IPS-18c (cell line): ENCODE measurements at regions not wholly inside any gene's neighbourhood (a gene's known extent, or its start where the extent isn't known, plus 50 kb on each side); places are given as distances from the start of the nearest gene placed in this dataset.
"Not testable (repeated sequence)": the region's sequence is repeated elsewhere in the genome, so short reads cannot be mapped to it uniquely, and the experiment has no call there.

ENCODE experiments used
- H3K4me3 ChIP-seq: 2 replicates; pipeline ENCODE4 v1.7.0; 2013; ENCODE audit warnings: low read depth, mild to moderate bottlenecking, low read length, moderate library complexity; ENCODE audit not compliant: insufficient read depth
- H3K9me3 ChIP-seq: one replicate; pipeline ENCODE4 v1.6.1; 2013; ENCODE audit warnings: mild to moderate bottlenecking, low read length, moderate library complexity; ENCODE audit not compliant: control insufficient read depth, insufficient read depth

GRCh38 chr3:191518861-191519260, 57.9 kb downstream of the PYDC2 start:
- Histone ChIP-seq H3K9me3 (no peaks in the 10 kb centered on the region), H3K4me3 (no peak overlapping the region)

GRCh38 chr3:191521055-191521454, 60.1 kb downstream of the PYDC2 start:
- no peaks in the 10 kb centered on the region for H3K9me3 ChIP-seq
- no peak overlapping the region for H3K4me3 ChIP-seq

GRCh38 chr3:191523148-191523547, 62.2 kb downstream of the PYDC2 start:
- Histone ChIP-seq H3K4me3 (no peak overlapping the region), H3K9me3 (no peaks in the 10 kb centered on the region)

DNA sequence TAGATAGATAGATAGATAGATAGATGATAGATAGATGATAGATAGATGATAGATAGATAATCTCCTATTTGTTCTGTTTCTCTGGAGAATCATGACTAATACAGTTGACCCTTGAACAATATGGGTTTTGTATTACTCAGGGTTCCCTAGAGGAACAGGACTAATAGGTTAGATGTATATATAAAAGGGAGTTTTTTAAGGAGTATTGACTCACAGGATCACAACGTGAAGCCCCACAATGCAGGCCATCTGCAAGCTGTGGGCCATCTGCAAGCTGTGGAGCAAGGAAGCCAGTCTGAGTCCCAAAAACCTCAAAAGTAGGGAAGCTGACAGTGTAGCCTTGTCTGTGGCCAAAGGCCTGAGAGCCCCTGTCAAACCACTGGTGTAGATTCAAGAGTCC, 67.6 kb downstream of the PYDC2 start:
- Histone ChIP-seq H3K4me3 (no peak overlapping the region), H3K9me3 (no peaks in the 10 kb centered on the region)

DNA sequence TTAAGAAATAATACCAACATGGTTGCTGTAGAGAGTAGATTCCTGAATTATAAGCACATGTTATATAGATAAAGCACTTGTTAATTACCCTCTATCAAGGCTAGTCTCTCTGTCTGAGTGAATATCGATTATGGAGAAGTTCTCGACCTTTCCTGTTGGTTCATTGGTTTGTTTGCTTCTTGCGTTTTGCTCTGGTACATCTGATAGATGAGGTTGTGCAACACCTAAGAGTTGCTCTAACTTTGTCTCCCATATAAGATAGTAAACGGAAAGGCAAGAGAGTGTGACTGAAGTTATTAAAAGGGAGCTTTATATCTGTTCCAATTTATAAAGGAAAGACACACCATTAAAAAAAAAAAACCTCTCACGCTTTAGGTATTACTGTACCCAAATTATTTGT, 69.0 kb downstream of the PYDC2 start:
- H3K4me3 ChIP-seq, result no peak overlapping the region
- H3K9me3 ChIP-seq, result no peaks in the 10 kb centered on the region

DNA sequence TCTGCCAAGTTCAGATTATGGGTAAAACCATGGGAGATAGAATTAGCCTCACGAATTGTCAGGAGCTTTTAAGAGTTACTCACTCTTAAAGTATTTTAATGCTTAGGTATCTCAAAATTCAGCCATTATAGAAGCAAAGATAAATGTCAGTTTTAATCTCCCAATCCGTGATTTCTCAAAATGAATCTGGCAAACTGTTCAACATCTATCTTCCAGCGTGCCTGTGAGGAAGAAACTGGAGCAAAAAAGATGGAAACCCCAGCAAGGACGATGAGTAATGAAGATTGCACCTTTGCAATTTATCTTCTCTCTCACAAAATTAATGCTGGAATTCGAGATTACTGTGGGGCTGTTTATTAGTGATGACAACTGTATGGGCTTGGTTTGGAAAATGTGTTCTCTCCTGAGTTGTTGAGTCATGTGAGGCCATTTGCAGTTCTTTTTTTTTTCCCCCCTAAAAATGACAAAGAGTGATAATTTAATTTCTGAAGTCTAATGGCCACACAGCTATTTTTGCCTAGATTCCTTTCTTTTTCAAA, 70.5 kb downstream of the PYDC2 start:
- Histone ChIP-seq H3K4me3 (no peak overlapping the region), H3K9me3 (no peaks in the 10 kb centered on the region)

DNA sequence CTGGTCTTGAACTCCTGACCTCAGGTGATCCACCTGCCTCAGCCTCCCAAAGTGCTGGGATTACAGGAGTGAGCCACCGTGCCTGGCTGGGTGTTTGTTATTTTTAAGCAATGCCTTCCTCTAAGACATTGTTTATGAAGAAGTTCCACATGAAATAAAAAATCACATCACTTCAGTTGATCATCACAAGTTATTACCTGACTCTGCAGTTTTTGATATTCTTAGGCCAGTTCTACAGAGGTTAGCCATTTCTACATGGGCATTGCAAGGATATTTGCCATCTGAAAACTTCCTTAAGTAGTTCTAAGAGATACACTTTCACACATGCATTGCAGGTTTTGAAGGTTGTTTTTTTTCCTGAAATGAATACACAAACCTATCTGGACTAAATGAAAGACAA, 82.1 kb downstream of the PYDC2 start:
- H3K9me3 ChIP-seq, result peaks cover 4% of the 10 kb centered on the region
- no peak overlapping the region for H3K4me3 ChIP-seq

- Histone ChIP-seq H3K9me3 (peaks cover 6% of the 10 kb centered on the region), H3K4me3 (no peak overlapping the region)
These were observed 82.9 kb downstream of the PYDC2 start for GRCh38 chr3:191543897-191544296.

- peaks cover 6% of the 10 kb centered on the region for H3K9me3 ChIP-seq
These were observed 88.4 kb downstream of the PYDC2 start for GRCh38 chr3:191549357-191549756.

DNA sequence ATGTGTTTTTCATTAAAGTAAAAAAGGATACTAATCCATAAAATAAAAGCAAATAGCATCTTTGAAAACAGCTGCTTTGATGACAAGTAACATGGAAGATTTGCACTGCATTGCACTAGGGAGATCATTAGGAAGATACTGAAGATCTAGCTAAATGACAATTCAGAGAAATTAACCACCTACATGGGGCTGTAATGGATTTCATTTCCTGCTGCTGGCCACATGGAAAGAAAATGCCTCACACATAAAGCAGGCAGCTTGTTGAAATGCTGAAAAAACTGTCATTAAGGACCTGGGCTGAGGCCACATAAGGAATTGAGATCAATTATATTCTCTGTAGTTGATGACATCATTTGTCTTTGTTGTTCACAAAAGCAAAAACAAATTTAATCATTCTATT, 94.1 kb downstream of the PYDC2 start:
- Histone ChIP-seq H3K4me3 (no peak overlapping the region), H3K9me3 (no peaks in the 10 kb centered on the region)

More at GRCh38 chr3:191549357-191549756, 88.4 kb downstream of the PYDC2 start:
- H3K4me3 ChIP-seq, result no peak overlapping the region

GRCh38 chr3:191557322-191557721, 96.4 kb downstream of the PYDC2 start:
- Histone ChIP-seq H3K4me3 (no peak overlapping the region), H3K9me3 (no peaks in the 10 kb centered on the region)

DNA sequence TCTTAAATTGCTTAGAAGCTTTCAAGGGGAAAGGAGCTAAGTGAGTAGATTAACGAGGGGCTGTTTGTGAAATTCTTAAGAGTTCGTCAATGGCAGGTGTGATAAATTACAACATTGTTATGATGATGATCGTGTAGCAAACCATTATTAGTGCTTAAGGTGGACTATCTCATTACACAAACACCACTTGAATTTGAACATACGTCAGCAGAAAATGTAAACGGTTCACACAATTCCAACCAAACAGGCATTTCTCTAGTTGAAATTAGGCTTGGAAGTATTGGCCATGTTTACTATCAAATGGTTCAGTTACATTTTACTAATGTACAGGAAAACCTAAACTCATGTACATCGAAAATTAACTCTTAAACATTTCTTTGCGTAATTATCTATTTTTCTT, 102.8 kb downstream of the PYDC2 start:
- no peaks in the 10 kb centered on the region for H3K9me3 ChIP-seq
- H3K4me3 ChIP-seq, result no peak overlapping the region

GRCh38 chr3:191566469-191566868, 105.5 kb downstream of the PYDC2 start:
- H3K9me3 ChIP-seq, result no peaks in the 10 kb centered on the region
- H3K4me3 ChIP-seq, result no peak overlapping the region

- H3K9me3 ChIP-seq, result no peaks in the 10 kb centered on the region
- H3K4me3 ChIP-seq, result no peak overlapping the region
These were observed 107.2 kb downstream of the PYDC2 start for GRCh38 chr3:191568206-191568605.

GRCh38 chr3:191592105-191592504, 131.1 kb downstream of the PYDC2 start:
- H3K9me3 ChIP-seq, result no peaks in the 10 kb centered on the region
- no peak overlapping the region for H3K4me3 ChIP-seq

- H3K9me3 ChIP-seq, result no peaks in the 10 kb centered on the region
- H3K4me3 ChIP-seq, result no peak overlapping the region
These were observed 132.5 kb downstream of the PYDC2 start for GRCh38 chr3:191593486-191593885.

DNA sequence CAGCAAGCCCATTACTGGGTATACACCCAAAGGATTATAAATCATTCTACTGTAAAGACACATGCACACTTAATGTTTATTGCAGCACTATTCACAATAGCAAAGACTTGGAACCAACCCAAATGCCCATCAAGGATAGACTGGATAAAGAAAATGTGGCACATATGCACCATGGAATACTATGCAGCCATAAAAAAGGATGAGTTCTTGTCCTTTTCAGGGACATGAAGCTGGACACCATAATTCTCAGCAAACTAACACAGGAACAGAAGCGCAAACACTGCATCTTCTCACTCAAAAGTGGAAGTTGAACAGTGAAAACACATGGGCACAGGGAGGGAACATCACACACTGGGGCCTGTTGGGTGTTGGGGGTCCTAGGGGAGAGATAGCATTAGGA, 154.5 kb downstream of the PYDC2 start:
- H3K4me3 ChIP-seq, H3K9me3 ChIP-seq: not testable (repeated sequence)

- H3K9me3 ChIP-seq, result no peaks in the 10 kb centered on the region
- no peak overlapping the region for H3K4me3 ChIP-seq
These were observed 163.3 kb downstream of the PYDC2 start for GRCh38 chr3:191624299-191624698.

DNA sequence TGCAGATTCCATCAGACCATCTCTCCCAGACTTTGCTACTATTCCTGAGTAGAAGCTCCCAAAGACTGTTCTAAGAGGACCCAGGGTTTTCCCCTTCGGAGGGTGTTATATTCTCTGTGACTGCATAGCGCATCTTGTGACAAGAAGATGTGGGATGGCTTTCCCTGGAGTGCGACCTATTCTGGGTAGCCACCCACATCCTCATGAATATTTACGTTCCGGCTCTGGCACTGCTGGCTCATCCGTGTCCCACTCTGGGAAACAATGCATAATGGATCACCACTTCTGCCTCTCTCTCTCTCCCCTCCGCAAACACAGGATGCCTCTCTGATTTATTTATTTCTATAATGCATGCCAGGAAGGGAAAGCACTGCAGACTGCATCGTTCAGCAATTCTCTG, 166.1 kb downstream of the PYDC2 start:
- Histone ChIP-seq H3K9me3 (no peaks in the 10 kb centered on the region), H3K4me3 (no peak overlapping the region)
